Spinal cord (tissue), 9 donors: ENCODE measurements at regions not wholly inside any gene's neighbourhood (a gene's known extent, or its start where the extent isn't known, plus 50 kb on each side); places are given as distances from the start of the nearest gene placed in this dataset.
"Not testable (repeated sequence)": the region's sequence is repeated elsewhere in the genome, so short reads cannot be mapped to it uniquely, and the experiment has no call there.

Experiments
- DNase-seq, 6 donors: peaks; one replicate each; pipeline versions ENCODE4 v3.0.0 to v3.0.0-alpha.2; 2013 to 2015; ENCODE audit warnings: low spot score in 6 of 6, low read depth in 4 of 6
- H3K27ac ChIP-seq: one replicate; pipeline ENCODE4 v1.5.1; 2013; ENCODE audit warnings: low read depth, low read length, control low read depth
- H3K27me3 ChIP-seq: one replicate; pipeline ENCODE4 v1.6.1; 2013; ENCODE audit warnings: low read length; ENCODE audit not compliant: control insufficient read depth, insufficient read depth
- H3K36me3 ChIP-seq: one replicate; pipeline ENCODE4 v1.6.1; 2013; ENCODE audit warnings: low read length; ENCODE audit not compliant: control insufficient read depth, insufficient read depth
- H3K4me1 ChIP-seq: one replicate; pipeline ENCODE4 v1.6.1; 2013; ENCODE audit warnings: low read length; ENCODE audit not compliant: control insufficient read depth, insufficient read depth
- H3K4me3 ChIP-seq: one replicate; pipeline ENCODE4 v1.5.1; 2013; ENCODE audit warnings: low read depth, low read length, control low read depth
- H3K9me3 ChIP-seq: one replicate; pipeline ENCODE4 v1.6.1; 2013; ENCODE audit warnings: low read length; ENCODE audit not compliant: control insufficient read depth, insufficient read depth
- WGBS: methylation state at CpG from one replicate; pipeline ENCODE4 v1.1.5; 2013; ENCODE audit warnings: missing lambda C conversion rate; ENCODE audit not compliant: insufficient coverage; 5-methylcytosine and 5-hydroxymethylcytosine counted together
- donor health status: healthy.

DNA sequence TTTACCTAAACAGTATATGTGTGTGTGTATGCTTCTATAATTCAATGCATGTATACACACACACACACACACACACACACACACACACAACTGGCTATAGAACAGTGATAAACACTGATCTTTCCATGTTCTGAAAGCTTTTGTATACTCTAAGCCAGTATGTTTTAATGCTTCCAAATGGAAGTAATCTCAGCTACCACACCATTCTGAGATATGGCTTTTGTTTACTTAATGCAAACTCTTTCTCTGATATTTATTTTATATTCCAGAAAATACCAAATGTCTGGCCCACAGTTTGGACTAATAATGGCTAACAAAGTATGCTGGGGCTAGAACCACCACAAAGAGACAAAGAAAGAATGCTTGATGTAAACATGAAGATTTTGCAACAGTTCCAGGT lies 199.4 kb upstream of the ARHGEF26 start:
- no peak for DNase-seq
- Histone ChIP-seq H3K4me1 (no peaks in the 10 kb centered on the region), H3K27ac (no peak overlapping the region), H3K4me3 (no peak overlapping the region), H3K9me3 (no peaks in the 10 kb centered on the region), H3K36me3 (no peaks in the 10 kb centered on the region), H3K27me3 (no peaks in the 10 kb centered on the region)

DNA sequence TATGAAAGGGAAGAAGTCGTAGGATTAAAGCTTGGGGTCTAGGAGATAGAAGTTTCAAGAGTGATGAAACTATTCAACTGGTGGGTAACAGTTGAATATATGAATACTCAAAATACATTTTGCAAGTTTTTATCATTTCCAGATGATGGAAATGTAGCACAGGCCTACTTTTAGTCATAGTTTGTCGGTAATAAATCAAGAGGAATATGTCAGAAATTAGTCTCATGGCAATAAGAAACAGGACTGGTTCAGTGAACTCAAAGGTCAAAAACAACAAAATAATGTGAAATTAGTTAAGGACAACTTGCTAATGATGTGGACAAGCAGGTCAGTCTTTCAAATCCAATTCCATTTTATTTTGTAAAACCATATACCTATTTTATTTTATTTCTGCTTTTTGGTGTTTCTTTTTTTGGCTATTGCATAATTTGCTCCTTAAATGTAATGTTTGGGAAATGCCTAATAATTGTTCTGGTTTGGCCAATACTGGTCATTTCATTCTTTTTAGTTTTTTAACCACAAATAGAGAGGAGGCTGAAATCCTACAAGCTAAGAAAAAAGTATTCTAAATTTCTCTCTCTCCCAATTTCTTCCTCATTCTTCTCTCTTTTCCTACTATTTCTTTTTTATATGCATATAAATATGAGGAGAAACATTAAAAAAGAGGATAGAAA lies 195.2 kb upstream of the ARHGEF26 start:
- Histone ChIP-seq H3K36me3 (no peaks in the 10 kb centered on the region), H3K4me3 (no peak overlapping the region), H3K9me3 (no peaks in the 10 kb centered on the region), H3K27me3 (no peaks in the 10 kb centered on the region), H3K27ac (no peak overlapping the region), H3K4me1 (no peaks in the 10 kb centered on the region)
- no peak for DNase-seq
- 100% methylated on average over 1 of the region's 2 CpGs for WGBS

- DNase-seq, result peak in 4 of 6 donors; percentile 6 to 80 (median 31)
- no peak overlapping the region for H3K4me3 ChIP-seq
- no CpG with 5 or more reads among the region's 5 CpGs for WGBS
These were observed 194.1 kb upstream of the ARHGEF26 start for GRCh38 chr3:153927107-153927506.

GRCh38 chr3:153928851-153929250 lies 192.3 kb upstream of the ARHGEF26 start:
- Histone ChIP-seq H3K4me1 (no peaks in the 10 kb centered on the region), H3K27ac (no peak overlapping the region), H3K4me3 (no peak overlapping the region), H3K36me3 (no peaks in the 10 kb centered on the region), H3K9me3 (no peaks in the 10 kb centered on the region), H3K27me3 (no peaks in the 10 kb centered on the region)
- DNase-seq, result no peak

More at GRCh38 chr3:153927107-153927506, 194.1 kb upstream of the ARHGEF26 start:
- no peaks in the 10 kb centered on the region for H3K4me1 ChIP-seq
- H3K36me3 ChIP-seq, result no peaks in the 10 kb centered on the region
- no peaks in the 10 kb centered on the region for H3K27me3 ChIP-seq
- no peak overlapping the region for H3K27ac ChIP-seq
- no peaks in the 10 kb centered on the region for H3K9me3 ChIP-seq

- H3K4me3 ChIP-seq, DNase-seq, H3K36me3 ChIP-seq, H3K27ac ChIP-seq, H3K4me1 ChIP-seq, H3K27me3 ChIP-seq, H3K9me3 ChIP-seq: not testable (repeated sequence)
- no CpG with 5 or more reads among the region's 2 CpGs for WGBS
These were observed 187.7 kb upstream of the ARHGEF26 start for GRCh38 chr3:153933481-153933880.

- Histone ChIP-seq H3K4me3 (no peak overlapping the region), H3K9me3 (peaks cover 2% of the 10 kb centered on the region), H3K36me3 (no peaks in the 10 kb centered on the region), H3K27ac (no peak overlapping the region), H3K27me3 (no peaks in the 10 kb centered on the region), H3K4me1 (no peaks in the 10 kb centered on the region)
- DNase-seq, result no peak
- 77% methylated on average over 2 of the region's 2 CpGs for WGBS
These were observed 177.1 kb upstream of the ARHGEF26 start for GRCh38 chr3:153944084-153944483.

- Histone ChIP-seq H3K4me1 (no peaks in the 10 kb centered on the region), H3K27me3 (no peaks in the 10 kb centered on the region), H3K9me3 (no peaks in the 10 kb centered on the region), H3K27ac (no peak overlapping the region), H3K4me3 (no peak overlapping the region), H3K36me3 (no peaks in the 10 kb centered on the region)
- no CpG with 5 or more reads among the region's 2 CpGs for WGBS
- DNase-seq, result no peak
These were observed 169.9 kb upstream of the ARHGEF26 start for GRCh38 chr3:153951276-153951675.

DNA sequence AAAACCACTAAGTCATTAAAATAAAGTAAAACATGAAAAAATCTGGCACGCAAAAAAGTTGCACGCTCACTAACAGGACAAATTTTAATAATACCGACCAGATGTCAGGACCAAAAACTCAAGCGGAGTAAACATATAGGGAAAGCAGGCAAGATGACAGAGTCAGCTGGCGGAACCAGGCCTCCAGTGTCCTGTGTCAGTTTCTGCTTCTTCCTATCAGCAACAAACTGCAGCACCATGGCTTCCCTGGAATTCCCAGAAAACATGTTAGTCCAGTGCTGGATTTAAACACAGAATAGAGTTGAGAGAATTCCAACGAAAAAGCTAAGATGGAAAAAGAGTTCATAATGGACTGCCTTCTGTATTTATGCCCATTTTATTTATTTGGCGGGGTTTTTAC lies 169.1 kb upstream of the ARHGEF26 start:
- Histone ChIP-seq H3K36me3 (no peaks in the 10 kb centered on the region), H3K27ac (no peak overlapping the region), H3K27me3 (no peaks in the 10 kb centered on the region), H3K4me3 (no peak overlapping the region), H3K9me3 (no peaks in the 10 kb centered on the region), H3K4me1 (no peaks in the 10 kb centered on the region)
- 91% methylated on average over 5 of the region's 7 CpGs for WGBS
- DNase-seq, result no peak

DNA sequence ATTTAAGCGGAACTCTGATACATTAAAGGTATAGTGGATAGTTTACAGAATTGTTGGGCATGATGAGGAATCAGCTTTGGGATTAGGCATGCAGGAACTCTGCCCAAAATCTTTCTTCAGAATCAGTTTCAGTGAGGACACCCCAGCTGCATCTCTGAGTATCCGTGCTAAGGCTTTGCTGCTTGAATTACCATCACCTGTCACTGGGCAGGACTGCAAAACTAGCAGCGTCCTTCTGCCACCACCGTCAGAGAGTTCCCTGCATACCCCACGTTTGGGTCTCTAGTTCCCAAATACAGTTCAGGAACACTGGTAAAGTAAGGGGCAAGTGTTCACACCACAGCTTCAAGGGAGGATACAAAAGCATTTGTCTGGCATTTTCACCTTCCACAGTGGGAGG lies 164.6 kb upstream of the ARHGEF26 start:
- H3K36me3 ChIP-seq, result no peaks in the 10 kb centered on the region
- WGBS, result 63% methylated on average over 4 of the region's 5 CpGs
- H3K27me3 ChIP-seq, result no peaks in the 10 kb centered on the region
- no peak for DNase-seq
- no peak overlapping the region for H3K27ac ChIP-seq
- H3K4me1 ChIP-seq, result no peaks in the 10 kb centered on the region
- no peaks in the 10 kb centered on the region for H3K9me3 ChIP-seq
- H3K4me3 ChIP-seq, result no peak overlapping the region

- no CpG with 5 or more reads among the region's 1 CpG for WGBS
- no peak for DNase-seq
- H3K36me3 ChIP-seq, result no peaks in the 10 kb centered on the region
- H3K27me3 ChIP-seq, result no peaks in the 10 kb centered on the region
- no peaks in the 10 kb centered on the region for H3K9me3 ChIP-seq
- no peak overlapping the region for H3K27ac ChIP-seq
- H3K4me3 ChIP-seq, result no peak overlapping the region
- H3K4me1 ChIP-seq, result no peaks in the 10 kb centered on the region
These were observed 163.8 kb upstream of the ARHGEF26 start for GRCh38 chr3:153957421-153957820.
